Mucosa of stomach (tissue), 1 donor: ENCODE measurements at regions not wholly inside any gene's neighbourhood (a gene's known extent, or its start where the extent isn't known, plus 50 kb on each side); places are given as distances from the start of the nearest gene placed in this dataset.

Experiments
- H3K27me3 ChIP-seq: one replicate; pipeline ENCODE4 v1.7.0; 2013; ENCODE audit warnings: mild to moderate bottlenecking, low read length; ENCODE audit not compliant: control insufficient read depth, insufficient read depth
- H3K36me3 ChIP-seq: one replicate; pipeline ENCODE4 v1.7.0; 2013; ENCODE audit warnings: low read length; ENCODE audit not compliant: control insufficient read depth, insufficient read depth
- H3K4me1 ChIP-seq: one replicate; pipeline ENCODE4 v1.7.0; 2013; ENCODE audit warnings: mild to moderate bottlenecking, low read length; ENCODE audit not compliant: control insufficient read depth, insufficient read depth
- H3K4me3 ChIP-seq: one replicate; pipeline ENCODE4 v1.7.0; 2013; ENCODE audit warnings: low read length
- H3K9ac ChIP-seq: one replicate; pipeline ENCODE4 v1.7.0; 2013; ENCODE audit warnings: mild to moderate bottlenecking, low read length, moderate library complexity
- H3K9me3 ChIP-seq: one replicate; pipeline ENCODE4 v1.7.0; 2013; ENCODE audit warnings: mild to moderate bottlenecking, low read length, moderate library complexity; ENCODE audit not compliant: control insufficient read depth
- donor health status: Pancreatic carcinoma.

DNA sequence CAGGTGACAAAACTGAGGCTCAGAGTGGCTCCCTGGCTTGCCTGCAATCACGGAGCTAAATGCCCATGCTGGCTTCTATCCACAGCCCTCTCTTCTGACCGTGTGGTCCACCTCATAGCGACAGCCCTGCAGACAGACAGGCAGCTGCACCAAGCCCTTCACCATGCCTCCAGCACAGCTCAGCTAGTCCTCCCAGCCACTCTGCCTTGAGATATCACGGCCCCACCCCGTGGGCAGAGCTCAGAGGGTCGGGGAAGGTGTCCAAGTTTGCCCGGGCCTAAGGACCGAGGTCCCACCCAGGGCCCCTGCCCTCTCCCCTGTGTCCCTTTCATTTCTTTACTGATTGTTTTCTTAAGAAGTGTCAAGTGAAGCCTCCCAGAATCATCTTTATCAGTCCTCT lies 128.2 kb upstream of the GLI2 start:
- Histone ChIP-seq H3K9ac (no peak overlapping the region), H3K4me1 (no peaks in the 10 kb centered on the region), H3K9me3 (no peaks in the 10 kb centered on the region), H3K27me3 (peaks cover 20% of the 10 kb centered on the region), H3K36me3 (no peaks in the 10 kb centered on the region), H3K4me3 (no peak overlapping the region)

DNA sequence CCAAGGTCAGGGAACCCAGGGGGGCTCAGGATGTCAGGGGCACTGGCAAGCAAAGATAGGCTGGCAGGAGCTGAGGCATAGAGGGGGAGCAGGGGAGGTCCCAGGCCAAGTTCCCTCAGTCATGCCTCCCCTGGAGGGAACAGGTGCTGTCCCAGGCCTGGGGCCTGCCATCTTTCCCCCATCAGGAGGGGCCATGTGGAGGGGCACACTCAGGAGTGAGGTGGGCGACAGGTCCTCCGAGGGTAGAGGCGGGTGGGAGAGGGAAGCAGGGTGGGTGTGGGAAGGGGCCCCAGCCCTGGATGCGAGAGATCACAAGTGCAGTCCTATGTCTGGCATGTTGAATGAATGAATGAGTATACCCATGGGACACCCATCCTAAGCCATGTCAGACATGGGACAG lies 127.7 kb upstream of the GLI2 start:
- Histone ChIP-seq H3K36me3 (no peaks in the 10 kb centered on the region), H3K4me1 (peaks cover 4% of the 10 kb centered on the region), H3K27me3 (peaks cover 20% of the 10 kb centered on the region), H3K9me3 (no peaks in the 10 kb centered on the region), H3K9ac (no peak overlapping the region), H3K4me3 (no peak overlapping the region)

DNA sequence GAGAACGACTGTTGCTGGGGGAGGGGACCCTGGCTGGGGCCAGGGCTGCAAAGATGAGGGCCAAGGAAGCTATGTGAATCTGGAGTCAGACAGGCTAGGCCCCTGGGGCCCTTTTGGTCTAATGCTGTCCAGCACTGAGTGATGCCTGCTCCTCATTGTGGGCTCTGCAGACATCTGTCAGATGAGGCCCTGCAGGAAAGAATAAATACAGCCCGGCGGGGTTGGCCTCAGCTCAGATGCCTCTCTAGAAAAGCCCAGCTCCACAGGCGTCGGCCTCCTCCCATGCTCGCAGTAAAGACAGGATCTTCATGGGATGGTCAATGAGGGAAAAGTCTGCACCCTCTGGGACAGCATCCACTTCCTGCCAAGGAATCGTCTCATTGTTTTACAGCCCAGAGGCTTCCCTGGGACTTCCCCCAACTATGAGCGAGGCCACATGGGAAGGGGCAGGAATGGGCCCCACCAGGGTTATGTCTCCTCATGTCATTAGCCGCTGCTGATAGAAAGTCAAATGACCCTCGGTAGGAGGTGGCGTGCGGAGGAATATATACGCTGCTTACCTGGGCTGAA lies 125.8 kb upstream of the GLI2 start:
- Histone ChIP-seq H3K9ac (no peak overlapping the region), H3K36me3 (no peaks in the 10 kb centered on the region), H3K9me3 (no peaks in the 10 kb centered on the region), H3K4me1 (peaks cover 10% of the 10 kb centered on the region), H3K27me3 (peaks cover 22% of the 10 kb centered on the region), H3K4me3 (no peak overlapping the region)

DNA sequence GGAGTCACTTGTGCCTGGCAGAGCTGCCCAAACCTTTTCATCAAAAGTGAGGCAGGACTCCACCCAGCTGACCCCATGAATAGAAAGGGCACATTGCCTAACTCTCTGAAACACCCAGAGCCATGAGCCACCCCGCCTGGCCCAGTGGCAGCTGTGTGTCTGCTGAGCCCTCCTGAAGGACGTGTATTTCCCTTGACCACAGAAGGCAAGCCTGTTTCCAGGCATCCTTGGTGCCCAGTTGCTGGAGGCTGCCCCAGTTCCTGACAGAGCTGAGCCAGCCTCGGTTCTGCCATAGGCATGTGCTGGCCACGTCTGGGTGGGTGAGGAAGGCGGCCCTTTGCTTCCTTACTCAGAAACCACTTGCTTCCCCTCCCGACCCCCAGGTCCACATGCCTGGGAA lies 124.7 kb upstream of the GLI2 start:
- H3K4me1 ChIP-seq, result peaks cover 10% of the 10 kb centered on the region
- no peak overlapping the region for H3K4me3 ChIP-seq
- H3K9ac ChIP-seq, result no peak overlapping the region
- peaks cover 22% of the 10 kb centered on the region for H3K27me3 ChIP-seq
- H3K9me3 ChIP-seq, result no peaks in the 10 kb centered on the region
- H3K36me3 ChIP-seq, result no peaks in the 10 kb centered on the region

GRCh38 chr2:120611961-120612360 lies 123.7 kb upstream of the GLI2 start:
- Histone ChIP-seq H3K9me3 (no peaks in the 10 kb centered on the region), H3K4me1 (peaks cover 10% of the 10 kb centered on the region)

DNA sequence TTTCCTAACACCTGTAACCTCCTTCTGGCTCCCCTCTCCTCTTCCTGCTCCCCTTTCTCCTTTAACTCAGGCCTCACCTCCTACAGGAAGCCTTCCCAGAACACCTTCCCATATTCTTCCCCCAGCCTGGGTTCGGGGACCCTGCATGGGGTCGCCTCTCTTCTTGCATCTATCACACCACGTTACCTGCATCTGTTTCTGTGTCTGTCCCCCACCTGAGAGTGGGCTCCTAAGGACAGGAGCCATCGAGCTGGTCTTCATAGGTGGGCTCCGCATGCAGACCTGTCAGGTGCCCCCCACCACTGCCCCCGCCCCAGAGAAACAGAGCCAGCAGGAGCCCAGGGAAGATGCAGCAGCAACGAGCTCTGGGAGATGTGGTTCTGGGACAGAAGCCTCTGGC lies 123.2 kb upstream of the GLI2 start:
- H3K36me3 ChIP-seq, result no peaks in the 10 kb centered on the region
- H3K9me3 ChIP-seq, result no peaks in the 10 kb centered on the region
- H3K27me3 ChIP-seq, result peaks cover 18% of the 10 kb centered on the region
- H3K4me1 ChIP-seq, result peaks cover 10% of the 10 kb centered on the region
- H3K9ac ChIP-seq, result no peak overlapping the region
- H3K4me3 ChIP-seq, result no peak overlapping the region

More at GRCh38 chr2:120611961-120612360, 123.7 kb upstream of the GLI2 start:
- H3K36me3 ChIP-seq, result no peaks in the 10 kb centered on the region
- H3K27me3 ChIP-seq, result peaks cover 18% of the 10 kb centered on the region
- H3K4me3 ChIP-seq, result no peak overlapping the region
- no peak overlapping the region for H3K9ac ChIP-seq

DNA sequence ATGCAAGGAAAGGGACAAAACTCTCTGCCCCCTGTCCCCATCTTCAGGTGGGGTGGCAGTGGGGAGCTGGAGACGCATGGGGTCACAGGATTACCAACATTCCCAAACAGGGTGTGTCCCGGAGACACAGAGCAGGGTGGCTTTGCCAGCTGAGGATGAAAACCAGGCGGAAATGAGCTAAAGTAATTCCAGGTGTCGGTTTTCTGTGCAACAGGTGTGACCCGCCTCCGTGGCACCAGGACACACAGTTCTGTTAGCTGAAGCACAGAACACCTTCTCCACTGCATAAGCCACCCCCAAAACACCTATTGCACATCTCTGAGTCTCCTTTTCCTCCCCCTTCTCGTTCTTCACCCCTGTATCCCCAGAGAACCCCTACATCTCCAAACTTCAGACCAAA lies 122.7 kb upstream of the GLI2 start:
- no peak overlapping the region for H3K4me3 ChIP-seq
- H3K27me3 ChIP-seq, result peaks cover 18% of the 10 kb centered on the region
- no peak overlapping the region for H3K9ac ChIP-seq
- H3K36me3 ChIP-seq, result no peaks in the 10 kb centered on the region
- H3K9me3 ChIP-seq, result no peaks in the 10 kb centered on the region
- peaks cover 10% of the 10 kb centered on the region for H3K4me1 ChIP-seq

GRCh38 chr2:120613742-120614571 lies 121.7 kb upstream of the GLI2 start:
- no peaks in the 10 kb centered on the region for H3K9me3 ChIP-seq
- H3K36me3 ChIP-seq, result no peaks in the 10 kb centered on the region
- no peak overlapping the region for H3K9ac ChIP-seq
- H3K4me3 ChIP-seq, result no peak overlapping the region
- H3K27me3 ChIP-seq, result peaks cover 12% of the 10 kb centered on the region
- peaks cover 10% of the 10 kb centered on the region for H3K4me1 ChIP-seq

DNA sequence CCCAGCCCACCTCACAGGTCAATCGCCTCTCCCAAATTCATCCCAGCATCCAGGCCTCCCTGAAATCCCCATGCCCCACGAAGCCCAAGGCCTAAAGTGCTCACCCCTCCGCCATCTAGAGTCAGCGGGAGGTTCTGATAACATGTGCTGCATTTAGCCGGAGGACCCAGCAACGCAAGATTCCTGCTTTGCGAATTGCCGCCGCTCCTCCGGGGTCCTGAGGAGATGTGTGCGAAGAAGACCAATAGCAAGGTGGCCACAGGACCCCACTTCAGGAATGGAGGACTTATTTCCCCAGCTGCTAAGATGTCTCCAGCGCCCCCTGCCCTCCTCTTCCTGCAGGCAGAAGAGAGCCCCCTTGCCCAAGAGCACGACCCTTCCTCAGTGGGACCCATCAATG lies 120.8 kb upstream of the GLI2 start:
- H3K36me3 ChIP-seq, result no peaks in the 10 kb centered on the region
- peaks cover 11% of the 10 kb centered on the region for H3K27me3 ChIP-seq
- no peaks in the 10 kb centered on the region for H3K9me3 ChIP-seq
- H3K4me1 ChIP-seq, result peaks cover 16% of the 10 kb centered on the region
- H3K4me3 ChIP-seq, result no peak overlapping the region
- no peak overlapping the region for H3K9ac ChIP-seq

DNA sequence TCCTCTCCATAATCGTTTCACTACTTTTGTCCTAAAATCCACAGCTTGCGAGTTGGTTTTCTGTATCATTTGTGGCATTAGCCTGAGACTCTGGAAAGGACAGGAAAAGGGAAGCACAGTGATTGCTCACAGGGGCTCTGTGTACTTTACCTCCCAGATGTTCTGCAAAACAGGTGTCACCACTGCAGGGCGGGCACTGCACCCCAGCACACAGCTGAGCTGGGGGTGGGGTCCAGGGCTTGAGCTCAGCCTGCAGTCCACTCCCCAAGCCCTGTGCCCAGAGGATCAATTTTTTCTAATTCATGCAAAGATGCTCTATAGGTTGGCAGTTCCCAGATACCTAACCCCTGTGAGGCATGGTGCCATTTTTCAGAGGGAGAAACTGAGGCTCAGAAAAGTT lies 119.4 kb upstream of the GLI2 start:
- Histone ChIP-seq H3K9me3 (no peaks in the 10 kb centered on the region), H3K9ac (no peak overlapping the region)

DNA sequence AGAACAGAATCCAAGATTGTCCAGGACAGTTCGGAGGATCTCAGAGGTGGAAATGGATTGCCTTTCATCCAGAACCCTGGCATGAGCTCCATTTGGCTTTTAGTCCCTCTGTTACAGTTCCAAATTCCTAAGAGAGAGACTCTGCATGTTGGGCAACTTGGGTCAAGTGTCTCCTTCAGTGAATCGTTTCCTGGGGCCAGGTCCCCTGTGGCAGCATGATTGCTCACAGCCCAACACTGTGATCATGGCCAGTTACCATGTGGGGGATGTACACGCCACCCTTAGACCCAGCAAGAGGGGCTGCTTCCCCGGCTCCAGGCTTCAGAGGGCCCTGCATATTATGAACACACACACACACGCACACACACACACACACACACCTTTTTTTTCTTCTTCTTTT lies 118.6 kb upstream of the GLI2 start:
- Histone ChIP-seq H3K27me3 (peaks cover 9% of the 10 kb centered on the region), H3K9me3 (no peaks in the 10 kb centered on the region), H3K36me3 (no peaks in the 10 kb centered on the region), H3K9ac (no peak overlapping the region), H3K4me3 (no peak overlapping the region), H3K4me1 (peaks cover 17% of the 10 kb centered on the region)

More for the DNA sequence above, 119.4 kb upstream of the GLI2 start:
- Histone ChIP-seq H3K27me3 (peaks cover 11% of the 10 kb centered on the region), H3K36me3 (no peaks in the 10 kb centered on the region), H3K4me3 (no peak overlapping the region), H3K4me1 (peaks cover 17% of the 10 kb centered on the region)

GRCh38 chr2:120618830-120619229 lies 116.8 kb upstream of the GLI2 start:
- Histone ChIP-seq H3K4me1 (peaks cover 14% of the 10 kb centered on the region), H3K4me3 (no peak overlapping the region), H3K9me3 (no peaks in the 10 kb centered on the region), H3K27me3 (peaks cover 4% of the 10 kb centered on the region), H3K9ac (no peak overlapping the region), H3K36me3 (no peaks in the 10 kb centered on the region)
